ENCODE measurements at regions not wholly inside any gene's neighbourhood (a gene's known extent, or its start where the extent isn't known, plus 50 kb on each side); places are given as distances from the start of the nearest gene placed in this dataset.

GRCh38 chr7:68414631-68415425 lies 1183.4 kb upstream of the AUTS2 start:
- H3K4me3 ChIP-seq (ENCODE audit: low read depth, low read length), result no peak overlapping the region
- peak; percentile 3 for DNase-seq (ENCODE audit: low read depth)
- no peak for TF ChIP-seq CTCF (IDR thresholded peaks at IDR 0.05; ENCODE audit: insufficient read depth, low read depth, low read length, missing control alignments)

GRCh38 chr7:68417002-68417401 lies 1181.3 kb upstream of the AUTS2 start:
- TF ChIP-seq CTCF (IDR thresholded peaks at IDR 0.05; ENCODE audit: insufficient read depth, low read depth, low read length, missing control alignments), result no peak
- H3K4me3 ChIP-seq (ENCODE audit: low read depth, low read length), result no peak overlapping the region
- DNase-seq (ENCODE audit: low read depth), result no peak

- DNase-seq (ENCODE audit: low read depth), result peak; percentile 5
- H3K4me3 ChIP-seq (ENCODE audit: low read depth, low read length), result no peak overlapping the region
- TF ChIP-seq CTCF (IDR thresholded peaks at IDR 0.05; ENCODE audit: insufficient read depth, low read depth, low read length, missing control alignments), result no peak
These were observed 1180.6 kb upstream of the AUTS2 start for GRCh38 chr7:68417659-68418058.

GRCh38 chr7:68420342-68421192 lies 1177.7 kb upstream of the AUTS2 start:
- DNase-seq (ENCODE audit: low read depth), result no peak
- TF ChIP-seq CTCF (IDR thresholded peaks at IDR 0.05; ENCODE audit: insufficient read depth, low read depth, low read length, missing control alignments), result no peak
- no peak overlapping the region for H3K4me3 ChIP-seq (ENCODE audit: low read depth, low read length)

GRCh38 chr7:68421712-68422111 lies 1176.6 kb upstream of the AUTS2 start:
- TF ChIP-seq CTCF (IDR thresholded peaks at IDR 0.05; ENCODE audit: insufficient read depth, low read depth, low read length, missing control alignments), result no peak
- H3K4me3 ChIP-seq (ENCODE audit: low read depth, low read length), result no peak overlapping the region
- DNase-seq (ENCODE audit: low read depth), result no peak

GRCh38 chr7:68422281-68422680 lies 1176.0 kb upstream of the AUTS2 start:
- H3K4me3 ChIP-seq (ENCODE audit: low read depth, low read length), result no peak overlapping the region
- no peak for DNase-seq (ENCODE audit: low read depth)
- TF ChIP-seq CTCF (IDR thresholded peaks at IDR 0.05; ENCODE audit: insufficient read depth, low read depth, low read length, missing control alignments), result no peak

All from GM12865 (cell line).